ENCODE measurements at regions not wholly inside any gene's neighbourhood (a gene's known extent, or its start where the extent isn't known, plus 50 kb on each side); places are given as distances from the start of the nearest gene placed in this dataset.
A peak's percentile ranks its signal among the peaks of the same experiment; 100 is the strongest.

GRCh38 chr1:34582356-34582755, 172.5 kb upstream of the GJB5 start:
- no peak overlapping the region for H3K4me3 ChIP-seq
- no peak for DNase-seq (ENCODE audit: low read depth in 1 of 2, low spot score in 1 of 2)
- H3K27ac ChIP-seq: no peak overlapping the region
- H3K9me3 ChIP-seq (ENCODE audit: low read depth): no peaks in the 10 kb centered on the region
- no peak for TF ChIP-seq CTCF (IDR thresholded peaks at IDR 0.05; ENCODE audit: low read depth, low read length)
- H3K27me3 ChIP-seq: no peaks in the 10 kb centered on the region
- no peaks in the 10 kb centered on the region for H3K4me1 ChIP-seq (ENCODE audit: low read depth)
- H3K36me3 ChIP-seq: no peaks in the 10 kb centered on the region

DNA sequence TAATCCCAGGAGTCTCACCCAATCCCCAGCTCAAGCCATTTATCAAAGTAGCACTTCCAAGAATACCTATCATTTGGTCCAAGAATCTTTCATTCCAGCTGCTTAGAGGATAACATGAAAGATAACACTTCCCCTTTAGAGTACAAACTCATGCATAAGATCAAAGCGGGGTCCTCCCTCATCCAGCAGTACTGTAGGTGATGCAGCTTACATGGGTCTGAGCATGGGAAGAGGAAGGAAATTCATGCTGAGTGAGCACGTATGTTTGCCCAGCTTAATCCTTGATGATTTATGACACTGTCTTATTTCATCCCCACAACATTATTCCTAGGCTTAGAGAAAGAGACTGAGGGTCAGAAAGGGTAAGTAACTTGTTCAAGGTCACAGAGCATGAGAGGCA, 167.1 kb upstream of the GJB5 start:
- no peak for DNase-seq (ENCODE audit: low read depth in 1 of 2, low spot score in 1 of 2)
- Histone ChIP-seq H3K4me3 (no peak overlapping the region), H3K4me1 (ENCODE audit: low read depth) (no peaks in the 10 kb centered on the region), H3K27ac (no peak overlapping the region), H3K27me3 (no peaks in the 10 kb centered on the region), H3K9me3 (ENCODE audit: low read depth) (no peaks in the 10 kb centered on the region), H3K36me3 (no peaks in the 10 kb centered on the region)
- no peak for TF ChIP-seq CTCF (IDR thresholded peaks at IDR 0.05; ENCODE audit: low read depth, low read length)

GRCh38 chr1:34590211-34590623, 164.6 kb upstream of the GJB5 start:
- Histone ChIP-seq H3K4me1 (ENCODE audit: low read depth) (no peaks in the 10 kb centered on the region), H3K9me3 (ENCODE audit: low read depth) (no peaks in the 10 kb centered on the region), H3K36me3 (no peaks in the 10 kb centered on the region), H3K4me3 (no peak overlapping the region), H3K27ac (no peak overlapping the region), H3K27me3 (no peaks in the 10 kb centered on the region)
- DNase-seq (ENCODE audit: low read depth in 1 of 2, low spot score in 1 of 2): no peak
- TF ChIP-seq CTCF (IDR thresholded peaks at IDR 0.05; ENCODE audit: low read depth, low read length): no peak

- H3K27ac ChIP-seq: no peak overlapping the region
- no peak overlapping the region for H3K4me3 ChIP-seq
- no peak for TF ChIP-seq CTCF (IDR thresholded peaks at IDR 0.05; ENCODE audit: low read depth, low read length)
- H3K36me3 ChIP-seq: no peaks in the 10 kb centered on the region
- H3K27me3 ChIP-seq: no peaks in the 10 kb centered on the region
- H3K4me1 ChIP-seq (ENCODE audit: low read depth): no peaks in the 10 kb centered on the region
- no peak for DNase-seq (ENCODE audit: low read depth in 1 of 2, low spot score in 1 of 2)
- H3K9me3 ChIP-seq (ENCODE audit: low read depth): no peaks in the 10 kb centered on the region
Measured at GRCh38 chr1:34591751-34592629, 162.9 kb upstream of the GJB5 start.

- peak; percentile 69 for TF ChIP-seq CTCF (IDR thresholded peaks at IDR 0.05; ENCODE audit: low read depth, low read length)
- no peaks in the 10 kb centered on the region for H3K4me1 ChIP-seq (ENCODE audit: low read depth)
Measured at GRCh38 chr1:34597877-34598514, 156.9 kb upstream of the GJB5 start.

More at GRCh38 chr1:34597877-34598514, 156.9 kb upstream of the GJB5 start:
- Histone ChIP-seq H3K36me3 (no peaks in the 10 kb centered on the region), H3K27me3 (peaks cover 40% of the 10 kb centered on the region), H3K9me3 (ENCODE audit: low read depth) (no peaks in the 10 kb centered on the region), H3K27ac (no peak overlapping the region), H3K4me3 (no peak overlapping the region)
- DNase-seq (ENCODE audit: low read depth in 1 of 2, low spot score in 1 of 2): peak; percentile 46 to 84
